Keratinocyte (primary cell): ENCODE measurements at regions not wholly inside any gene's neighbourhood (a gene's known extent, or its start where the extent isn't known, plus 50 kb on each side); places are given as distances from the start of the nearest gene placed in this dataset.

Source experiments
- DNase-seq: peaks from one replicate; pipeline ENCODE4 v3.0.0-alpha.2; 2011; ENCODE audit warnings: low read depth, missing footprints, low spot score
- FAIRE-seq: peaks from 2 replicates; lab custom pipeline; 2011; peaks lifted over from hg19 to GRCh38; lab: Jason Lieb, UNC
- H2AFZ ChIP-seq: 2 replicates; pipeline ENCODE4 v1.6.0; 2012; ENCODE audit warnings: low read length, control low read depth, inconsistent platforms; ENCODE audit not compliant: control insufficient read depth
- H3K27ac ChIP-seq: 2 replicates; pipeline ENCODE4 v1.5.1; 2011; ENCODE audit warnings: low read length; ENCODE audit not compliant: control insufficient read depth, insufficient read depth
- H3K27me3 ChIP-seq: 3 replicates; pipeline ENCODE4 v1.6.0; 2011; ENCODE audit warnings: low read length; ENCODE audit not compliant: control insufficient read depth, insufficient read depth; ENCODE audit errors: extremely low read depth
- H3K36me3 ChIP-seq, 2 experiments: 2 replicates in 1 of 2; 3 replicates in 1 of 2; pipeline ENCODE4 v1.5.1; 2011; ENCODE audit warnings: low read length in 2 of 2, mild to moderate bottlenecking in 1 of 2; ENCODE audit not compliant: control insufficient read depth in 2 of 2, insufficient read depth in 2 of 2; ENCODE audit errors: extremely low read depth in 1 of 2
- H3K4me1 ChIP-seq: 3 replicates; pipeline ENCODE4 v1.5.1; 2011; ENCODE audit warnings: low read length; ENCODE audit not compliant: control insufficient read depth, insufficient read depth; ENCODE audit errors: extremely low read depth
- H3K4me2 ChIP-seq: 3 replicates; pipeline ENCODE4 v1.6.0; 2011; ENCODE audit warnings: low read depth, low read length; ENCODE audit not compliant: control insufficient read depth, insufficient read depth; ENCODE audit errors: extremely low read depth
- H3K4me3 ChIP-seq, 3 experiments: fragments of 200-600 bp in 1 of 3; sonication (generic) in 1 of 3; 2 replicates in 2 of 3; 3 replicates in 1 of 3; pipeline ENCODE4 v1.5.1; 2011 to 2016; ENCODE audit warnings: low read length in 3 of 3, mild to moderate bottlenecking in 3 of 3, control low read depth in 2 of 3, inconsistent platforms in 1 of 3, low read depth in 1 of 3, mixed read lengths in 1 of 3, mixed run types in 1 of 3, moderate library complexity in 1 of 3; ENCODE audit not compliant: control insufficient read depth in 2 of 3, insufficient read depth in 2 of 3; ENCODE audit errors: extremely low read depth in 1 of 3
- H3K79me2 ChIP-seq: 2 replicates; pipeline ENCODE4 v1.6.0; 2012; ENCODE audit warnings: low read length; ENCODE audit not compliant: control insufficient read depth, insufficient read depth
- H3K9ac ChIP-seq: 3 replicates; pipeline ENCODE4 v1.6.0; 2011; ENCODE audit warnings: low read length; ENCODE audit not compliant: control insufficient read depth, insufficient read depth; ENCODE audit errors: extremely low read depth
- H3K9me1 ChIP-seq: 3 replicates; pipeline ENCODE4 v1.6.0; 2011; ENCODE audit warnings: low read length; ENCODE audit not compliant: control insufficient read depth, insufficient read depth; ENCODE audit errors: extremely low read depth
- H3K9me3 ChIP-seq: 2 replicates; pipeline ENCODE4 v1.5.1; 2012; ENCODE audit warnings: low read depth, low read length; ENCODE audit not compliant: control insufficient read depth
- H4K20me1 ChIP-seq: 3 replicates; pipeline ENCODE4 v1.6.0; 2011; ENCODE audit warnings: low read length; ENCODE audit not compliant: control insufficient read depth, insufficient read depth; ENCODE audit errors: extremely low read depth
- CTCF ChIP-seq, 3 experiments: IDR thresholded peaks in 1 of 3; conservative IDR thresholded peaks in 1 of 3; optimal IDR thresholded peaks in 1 of 3; 2 replicates in 2 of 3; 3 replicates in 1 of 3; pipeline versions ENCODE3 to v1.5.1; 2011; ENCODE audit warnings: low read length in 3 of 3, mild to moderate bottlenecking in 3 of 3, moderate library complexity in 2 of 3, control low read depth in 1 of 3, inconsistent platforms in 1 of 3; ENCODE audit not compliant: insufficient read depth in 2 of 3; ENCODE audit errors: extremely low read depth in 1 of 3
- EZH2 ChIP-seq: IDR thresholded peaks from one replicate; pipeline ENCODE4 v1.6.1; 2012; ENCODE audit warnings: inconsistent platforms, mild to moderate bottlenecking, low read length, moderate library complexity
- dilution Hi-C: fragments of 300-500 bp; cut with MboI; formaldehyde crosslinking; loops from one replicate; pipeline ENCODE4 v1.7.0; 2020; ENCODE audit warnings: low sequenced_read_pairs; ENCODE audit not compliant: extremely low pct_ligation_motif_present

- Histone ChIP-seq H3K9me3 (no peaks in the 10 kb centered on the region), H3K79me2 (no peaks in the 10 kb centered on the region), H3K9ac (no peak overlapping the region), H3K27ac (no peak overlapping the region), H3K4me3 (no peak overlapping the region), H4K20me1 (no peaks in the 10 kb centered on the region), H3K27me3 (no peaks in the 10 kb centered on the region), H3K36me3 (no peaks in the 10 kb centered on the region), H2AFZ (no peak overlapping the region), H3K4me1 (no peaks in the 10 kb centered on the region), H3K9me1 (no peaks in the 10 kb centered on the region), H3K4me2 (no peak overlapping the region)
- dilution Hi-C loops: no loop called here
- TF ChIP-seq EZH2 (no peak), CTCF (optimal IDR thresholded peaks at IDR 0.05 in 1 of 3, IDR thresholded peaks at IDR 0.05 in 1 of 3, conservative IDR thresholded peaks at IDR 0.05 in 1 of 3; ENCODE audit: extremely low read depth in 1 of 3, insufficient read depth in 2 of 3, low read length in 3 of 3) (no peak)
- FAIRE-seq: no peak
- DNase-seq: no peak
Measured at GRCh38 chr12:107488666-107489065, 196.9 kb upstream of the PWP1 start.

GRCh38 chr12:107490010-107490409, 195.6 kb upstream of the PWP1 start:
- FAIRE-seq (no peak), DNase-seq (no peak)
- no peaks in the 10 kb centered on the region for H4K20me1 ChIP-seq
- H3K4me3 ChIP-seq: no peak overlapping the region
- H3K79me2 ChIP-seq: no peaks in the 10 kb centered on the region
- no peak overlapping the region for H2AFZ ChIP-seq
- no peak for TF ChIP-seq CTCF (optimal IDR thresholded peaks at IDR 0.05 in 1 of 3, IDR thresholded peaks at IDR 0.05 in 1 of 3, conservative IDR thresholded peaks at IDR 0.05 in 1 of 3; ENCODE audit: extremely low read depth in 1 of 3, insufficient read depth in 2 of 3, low read length in 3 of 3)
- TF ChIP-seq EZH2: no peak
- H3K36me3 ChIP-seq: no peaks in the 10 kb centered on the region
- no peaks in the 10 kb centered on the region for H3K9me3 ChIP-seq
- H3K4me2 ChIP-seq: no peak overlapping the region
- no peaks in the 10 kb centered on the region for H3K9me1 ChIP-seq
- H3K27me3 ChIP-seq: no peaks in the 10 kb centered on the region
- no peak overlapping the region for H3K9ac ChIP-seq
- H3K4me1 ChIP-seq: no peaks in the 10 kb centered on the region
- dilution Hi-C loops: no loop called here
- H3K27ac ChIP-seq: no peak overlapping the region
